Stomach (tissue), 8 donors: ENCODE measurements at regions not wholly inside any gene's neighbourhood (a gene's known extent, or its start where the extent isn't known, plus 50 kb on each side); places are given as distances from the start of the nearest gene placed in this dataset.

Experiments used
- DNase-seq, 2 donors: peaks; one replicate each; pipeline versions ENCODE4 v3.0.0 to v3.0.0-alpha.2; 2013 to 2019
- H3K27ac ChIP-seq, 5 donors: fragments of 200-600 bp in 4 of 5; sonication (generic) in 4 of 5; one replicate each; pipeline ENCODE4 v1.5.1; 2013 to 2019; ENCODE audit warnings: mild to moderate bottlenecking in 1 of 5, moderate library complexity in 1 of 5
- H3K27me3 ChIP-seq, 3 donors: fragments of 200-600 bp; sonication (generic); one replicate each; pipeline ENCODE4 v1.5.1; 2017 to 2019; ENCODE audit warnings: mixed run types in 1 of 3
- H3K36me3 ChIP-seq, 4 donors: fragments of 200-600 bp; sonication (generic); 1 replicate in 3 of 4; 2 replicates in 1 of 4; pipeline ENCODE4 v1.5.1; 2016 to 2019
- H3K4me1 ChIP-seq, 4 donors: fragments of 200-600 bp; sonication (generic); one replicate each; pipeline ENCODE4 v1.5.1; 2016 to 2019
- H3K4me3 ChIP-seq, 4 donors: fragments of 200-600 bp; sonication (generic) in 3 of 4; one replicate each; pipeline ENCODE4 v1.5.1; 2016 to 2019; ENCODE audit warnings: mild to moderate bottlenecking in 1 of 4
- H3K9me3 ChIP-seq, 4 donors: fragments of 200-600 bp; sonication (generic); one replicate each; pipeline ENCODE4 v1.5.1; 2016 to 2019
- EP300 ChIP-seq: sonication (generic); formaldehyde crosslinking; IDR thresholded peaks from one replicate; pipeline ENCODE4 v1.6.1; 2017; ENCODE audit warnings: antibody characterized with exemption
- POLR2A ChIP-seq, 4 donors: fragments of 450-650 bp; IDR thresholded peaks; one replicate each; pipeline ENCODE4 v1.6.1; 2016; ENCODE audit warnings: antibody characterized with exemption in 4 of 4, control low read depth in 2 of 4, mild to moderate bottlenecking in 1 of 4, moderate library complexity in 1 of 4
- POLR2AphosphoS5 ChIP-seq, 3 donors: sonication (generic); formaldehyde crosslinking; IDR thresholded peaks; one replicate each; pipeline ENCODE4 v1.6.1; 2016; ENCODE audit warnings: antibody characterized with exemption in 3 of 3
- WGBS, 5 donors: extraction: QIAGEN DNeasy Blood & Tissue Kit in 3 of 5; methylation state at CpG; one replicate each; pipeline versions ENCODE4 v1.1.5 to v1.1.7; 2013 to 2018; 5-methylcytosine and 5-hydroxymethylcytosine counted together
- intact Hi-C: fragments of 100-400 bp; cut with DNase I; formaldehyde crosslinking; loops from one replicate; pipeline ENCODE4 v1.15.1; 2023; ENCODE audit warnings: low total_unique reads
- TF ChIP-seq, protein P1 (sequence below), 7 experiments: fragments of 450-650 bp in 4 of 7; fragments of 200-600 bp in 3 of 7; sonication (generic) in 3 of 7; IDR thresholded peaks; one replicate each; pipeline ENCODE4 v1.5.1; 2016 to 2019; ENCODE audit warnings: antibody characterized with exemption in 7 of 7, control low read depth in 2 of 7, mild to moderate bottlenecking in 1 of 7
- donor health status: healthy with polysubstance abuse.
- donor health status: Bipolar disorder and iron deficiency.
- donor health status: healthy.

- 72 to 93% (median 81%) methylated on average over 3 of the region's 3 CpGs for WGBS, 5 donors
- TF ChIP-seq POLR2AphosphoS5 (IDR thresholded peaks at IDR 0.05) (no peak), POLR2A (IDR thresholded peaks at IDR 0.05) (no peak), EP300 (no peak)
- TF ChIP-seq, protein P1, sequence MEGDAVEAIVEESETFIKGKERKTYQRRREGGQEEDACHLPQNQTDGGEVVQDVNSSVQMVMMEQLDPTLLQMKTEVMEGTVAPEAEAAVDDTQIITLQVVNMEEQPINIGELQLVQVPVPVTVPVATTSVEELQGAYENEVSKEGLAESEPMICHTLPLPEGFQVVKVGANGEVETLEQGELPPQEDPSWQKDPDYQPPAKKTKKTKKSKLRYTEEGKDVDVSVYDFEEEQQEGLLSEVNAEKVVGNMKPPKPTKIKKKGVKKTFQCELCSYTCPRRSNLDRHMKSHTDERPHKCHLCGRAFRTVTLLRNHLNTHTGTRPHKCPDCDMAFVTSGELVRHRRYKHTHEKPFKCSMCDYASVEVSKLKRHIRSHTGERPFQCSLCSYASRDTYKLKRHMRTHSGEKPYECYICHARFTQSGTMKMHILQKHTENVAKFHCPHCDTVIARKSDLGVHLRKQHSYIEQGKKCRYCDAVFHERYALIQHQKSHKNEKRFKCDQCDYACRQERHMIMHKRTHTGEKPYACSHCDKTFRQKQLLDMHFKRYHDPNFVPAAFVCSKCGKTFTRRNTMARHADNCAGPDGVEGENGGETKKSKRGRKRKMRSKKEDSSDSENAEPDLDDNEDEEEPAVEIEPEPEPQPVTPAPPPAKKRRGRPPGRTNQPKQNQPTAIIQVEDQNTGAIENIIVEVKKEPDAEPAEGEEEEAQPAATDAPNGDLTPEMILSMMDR (IDR thresholded peaks at IDR 0.05): no peak
- no peaks in the 10 kb centered on the region for H3K27me3 ChIP-seq
- no peaks in the 10 kb centered on the region for H3K36me3 ChIP-seq
- peak in 1 of 2 donors; percentile 71 for DNase-seq
- H3K27ac ChIP-seq: no peak overlapping the region
- intact Hi-C loops: no loop called here
- no peak overlapping the region for H3K4me3 ChIP-seq
- no peaks in the 10 kb centered on the region for H3K9me3 ChIP-seq
- peaks cover 0 to 15% (median 7%) of the 10 kb centered on the region in 4 donors for H3K4me1 ChIP-seq
Measured at GRCh38 chr12:115710104-115710564, 567.4 kb downstream of the MED13L start.

- Histone ChIP-seq H3K36me3 (no peaks in the 10 kb centered on the region), H3K9me3 (no peaks in the 10 kb centered on the region), H3K27ac (no peak overlapping the region), H3K27me3 (no peaks in the 10 kb centered on the region), H3K4me3 (no peak overlapping the region), H3K4me1 (peaks cover 0 to 15% (median 7%) of the 10 kb centered on the region in 4 donors)
- TF ChIP-seq, protein P1 (IDR thresholded peaks at IDR 0.05): no peak
- TF ChIP-seq EP300: no peak
- intact Hi-C loops: no loop called here
- DNase-seq: peak in 1 of 2 donors; percentile 70
- 39 to 53% (median 41%) methylated on average over 10 of the region's 10 CpGs for WGBS, 5 donors
Measured at GRCh38 chr12:115709540-115710011, 567.9 kb downstream of the MED13L start.

DNA sequence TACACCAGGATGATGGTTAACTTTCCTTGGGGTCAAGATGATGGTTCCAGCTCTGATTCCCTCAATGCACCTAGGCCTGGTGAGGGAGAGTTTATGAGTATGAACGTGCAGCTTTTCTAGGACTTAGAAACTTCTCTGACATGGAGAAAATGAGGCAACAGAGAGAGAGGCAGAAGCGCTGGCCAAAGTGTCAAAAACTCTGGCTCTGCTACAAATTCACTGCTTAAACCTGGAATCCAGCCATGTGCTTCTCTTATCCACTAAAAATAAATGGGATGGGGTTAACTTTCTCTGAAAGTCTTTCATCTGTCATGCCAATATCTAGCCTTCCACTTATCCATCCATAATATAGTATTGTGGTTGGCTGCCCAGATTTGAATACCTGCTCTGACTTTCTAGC is 568.7 kb downstream of the MED13L start:
- Histone ChIP-seq H3K4me3 (no peak overlapping the region), H3K9me3 (no peaks in the 10 kb centered on the region), H3K27me3 (no peaks in the 10 kb centered on the region), H3K36me3 (no peaks in the 10 kb centered on the region), H3K4me1 (peaks cover 0 to 15% (median 7%) of the 10 kb centered on the region in 4 donors), H3K27ac (no peak overlapping the region)
- peak in 1 of 2 donors; percentile 21 for DNase-seq
- TF ChIP-seq POLR2A (IDR thresholded peaks at IDR 0.05): no peak
- TF ChIP-seq POLR2AphosphoS5 (IDR thresholded peaks at IDR 0.05): no peak
- TF ChIP-seq, protein P1 (IDR thresholded peaks at IDR 0.05): no peak
- TF ChIP-seq EP300: no peak
- intact Hi-C loops: no loop called here
- WGBS, 5 donors: 54 to 71% (median 63%) methylated on average over 2 of the region's 2 CpGs

DNA sequence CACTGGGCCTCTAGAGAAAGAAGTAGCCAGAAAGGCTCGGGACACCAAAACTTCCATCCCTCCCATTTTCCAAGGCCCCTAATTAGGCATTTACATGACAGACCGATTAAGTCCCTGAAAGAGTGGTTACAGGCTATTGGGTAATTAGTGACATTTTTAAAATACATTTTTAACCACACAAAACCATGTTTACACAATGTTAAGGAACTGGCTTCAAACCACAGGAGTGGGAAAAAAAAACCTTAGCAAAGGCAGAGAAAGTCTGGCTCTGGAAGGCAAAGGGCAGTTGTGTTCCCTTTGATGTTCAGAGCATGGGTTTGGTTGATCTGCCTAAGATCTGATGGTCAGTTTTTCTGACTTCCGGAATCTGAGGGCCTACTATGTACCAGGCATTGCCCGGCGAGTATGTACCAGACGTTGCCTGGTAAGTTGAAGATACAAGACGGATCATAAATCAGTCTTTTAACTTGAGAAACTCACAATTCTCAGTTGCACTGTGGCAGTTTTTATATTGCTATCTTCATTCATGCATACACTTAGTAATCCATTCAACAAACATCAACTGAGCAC is 576.5 kb downstream of the MED13L start:
- no peak overlapping the region for H3K27ac ChIP-seq
- H3K9me3 ChIP-seq: no peaks in the 10 kb centered on the region
- WGBS, 5 donors: 39 to 57% (median 41%) methylated on average over 7 of the region's 7 CpGs
- H3K36me3 ChIP-seq: no peaks in the 10 kb centered on the region
- H3K4me3 ChIP-seq: no peak overlapping the region
- intact Hi-C loops: no loop called here
- H3K27me3 ChIP-seq: peaks cover 0 to 9% (median 0%) of the 10 kb centered on the region in 3 donors
- DNase-seq: no peak
- H3K4me1 ChIP-seq: peaks cover 0 to 7% (median 0%) of the 10 kb centered on the region in 4 donors
- TF ChIP-seq POLR2AphosphoS5 (IDR thresholded peaks at IDR 0.05) (no peak), EP300 (no peak), POLR2A (IDR thresholded peaks at IDR 0.05) (no peak)
- TF ChIP-seq, protein P1 (IDR thresholded peaks at IDR 0.05): no peak
